Ishikawa (cell line): ENCODE measurements at regions not wholly inside any gene's neighbourhood (a gene's known extent, or its start where the extent isn't known, plus 50 kb on each side); places are given as distances from the start of the nearest gene placed in this dataset.

Experiments used
- CEBPB ChIP-seq: IDR thresholded peaks from 2 replicates; pipeline ENCODE4 v1.6.1; 2012
- CREB1 ChIP-seq: IDR thresholded peaks from 2 replicates; pipeline ENCODE4 v1.6.1; 2012; ENCODE audit warnings: low read depth
- EP300 ChIP-seq: IDR thresholded peaks from 2 replicates; pipeline ENCODE4 v1.6.1; 2012; ENCODE audit warnings: borderline replicate concordance
- FOXM1 ChIP-seq: IDR thresholded peaks from 2 replicates; pipeline ENCODE4 v1.6.1; 2012; ENCODE audit warnings: low read depth, borderline replicate concordance
- NFIC ChIP-seq: IDR thresholded peaks from 2 replicates; pipeline ENCODE4 v1.6.1; 2012
- RAD21 ChIP-seq: IDR thresholded peaks from 2 replicates; pipeline ENCODE4 v1.6.1; 2012; ENCODE audit warnings: low read depth
- TAF1 ChIP-seq: IDR thresholded peaks from 2 replicates; pipeline ENCODE4 v1.6.1; 2012; ENCODE audit warnings: low read depth, mild to moderate bottlenecking
- TCF12 ChIP-seq: IDR thresholded peaks from 2 replicates; pipeline ENCODE4 v1.6.1; 2012; ENCODE audit warnings: low read depth
- TEAD4 ChIP-seq: IDR thresholded peaks from 2 replicates; pipeline ENCODE4 v1.6.1; 2012
- YY1 ChIP-seq: IDR thresholded peaks from 2 replicates; pipeline ENCODE4 v1.6.1; 2012; ENCODE audit warnings: low read depth
- ZBTB7A ChIP-seq: IDR thresholded peaks from 2 replicates; pipeline ENCODE4 v1.6.1; 2012; ENCODE audit warnings: low read depth
- TF ChIP-seq, protein P1 (sequence below): IDR thresholded peaks from 2 replicates; pipeline ENCODE4 v1.6.1; 2012; ENCODE audit warnings: low read depth, mild to moderate bottlenecking
- TF ChIP-seq, protein P2 (sequence below): IDR thresholded peaks from 2 replicates; pipeline ENCODE4 v1.6.1; 2012

DNA sequence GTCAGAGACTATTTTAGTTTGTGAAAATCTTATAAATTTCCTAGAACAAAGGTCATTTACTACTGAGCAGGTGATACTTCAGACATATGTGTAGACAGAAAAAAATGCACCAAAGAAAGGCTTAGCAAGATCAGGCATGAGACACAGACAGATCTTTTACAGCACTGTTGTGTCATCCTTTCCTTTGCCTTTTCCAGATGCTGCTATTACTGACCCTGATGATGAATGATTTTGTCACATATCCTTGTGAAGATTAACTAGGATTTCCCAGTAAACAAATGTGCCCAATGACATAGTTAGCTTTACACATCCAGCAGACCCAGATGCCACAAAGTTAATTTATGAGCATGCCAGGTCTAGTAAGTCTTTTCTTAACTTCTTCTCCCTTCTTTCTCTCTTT is 68.2 kb downstream of the DMRTA1 start:
- TF ChIP-seq FOXM1 (no peak), YY1 (no peak), ZBTB7A (no peak), TCF12 (no peak), CEBPB (no peak), TAF1 (no peak), RAD21 (no peak), EP300 (no peak), NFIC (no peak), CREB1 (no peak), TEAD4 (no peak)
- TF ChIP-seq, protein P1, sequence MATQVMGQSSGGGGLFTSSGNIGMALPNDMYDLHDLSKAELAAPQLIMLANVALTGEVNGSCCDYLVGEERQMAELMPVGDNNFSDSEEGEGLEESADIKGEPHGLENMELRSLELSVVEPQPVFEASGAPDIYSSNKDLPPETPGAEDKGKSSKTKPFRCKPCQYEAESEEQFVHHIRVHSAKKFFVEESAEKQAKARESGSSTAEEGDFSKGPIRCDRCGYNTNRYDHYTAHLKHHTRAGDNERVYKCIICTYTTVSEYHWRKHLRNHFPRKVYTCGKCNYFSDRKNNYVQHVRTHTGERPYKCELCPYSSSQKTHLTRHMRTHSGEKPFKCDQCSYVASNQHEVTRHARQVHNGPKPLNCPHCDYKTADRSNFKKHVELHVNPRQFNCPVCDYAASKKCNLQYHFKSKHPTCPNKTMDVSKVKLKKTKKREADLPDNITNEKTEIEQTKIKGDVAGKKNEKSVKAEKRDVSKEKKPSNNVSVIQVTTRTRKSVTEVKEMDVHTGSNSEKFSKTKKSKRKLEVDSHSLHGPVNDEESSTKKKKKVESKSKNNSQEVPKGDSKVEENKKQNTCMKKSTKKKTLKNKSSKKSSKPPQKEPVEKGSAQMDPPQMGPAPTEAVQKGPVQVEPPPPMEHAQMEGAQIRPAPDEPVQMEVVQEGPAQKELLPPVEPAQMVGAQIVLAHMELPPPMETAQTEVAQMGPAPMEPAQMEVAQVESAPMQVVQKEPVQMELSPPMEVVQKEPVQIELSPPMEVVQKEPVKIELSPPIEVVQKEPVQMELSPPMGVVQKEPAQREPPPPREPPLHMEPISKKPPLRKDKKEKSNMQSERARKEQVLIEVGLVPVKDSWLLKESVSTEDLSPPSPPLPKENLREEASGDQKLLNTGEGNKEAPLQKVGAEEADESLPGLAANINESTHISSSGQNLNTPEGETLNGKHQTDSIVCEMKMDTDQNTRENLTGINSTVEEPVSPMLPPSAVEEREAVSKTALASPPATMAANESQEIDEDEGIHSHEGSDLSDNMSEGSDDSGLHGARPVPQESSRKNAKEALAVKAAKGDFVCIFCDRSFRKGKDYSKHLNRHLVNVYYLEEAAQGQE = no peak
- TF ChIP-seq, protein P2, sequence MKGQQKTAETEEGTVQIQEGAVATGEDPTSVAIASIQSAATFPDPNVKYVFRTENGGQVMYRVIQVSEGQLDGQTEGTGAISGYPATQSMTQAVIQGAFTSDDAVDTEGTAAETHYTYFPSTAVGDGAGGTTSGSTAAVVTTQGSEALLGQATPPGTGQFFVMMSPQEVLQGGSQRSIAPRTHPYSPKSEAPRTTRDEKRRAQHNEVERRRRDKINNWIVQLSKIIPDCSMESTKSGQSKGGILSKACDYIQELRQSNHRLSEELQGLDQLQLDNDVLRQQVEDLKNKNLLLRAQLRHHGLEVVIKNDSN = no peak
